ENCODE measurements at regions not wholly inside any gene's neighbourhood (a gene's known extent, or its start where the extent isn't known, plus 50 kb on each side); places are given as distances from the start of the nearest gene placed in this dataset.

- TF ChIP-seq CTCF (IDR thresholded peaks at IDR 0.05) = no peak
- TF ChIP-seq POLR2A (IDR thresholded peaks at IDR 0.05) = no peak
- no peak for TF ChIP-seq POLR2AphosphoS5 (IDR thresholded peaks at IDR 0.05)
- no peak for TF ChIP-seq EP300 (IDR thresholded peaks at IDR 0.05)
These were observed 511.2 kb downstream of the EIPR1 start for GRCh38 chr2:2866459-2866858.

Measured in suprapubic skin (tissue), 4 donors.